Posterior cingulate gyrus (tissue), 11 donors: ENCODE measurements at regions not wholly inside any gene's neighbourhood (a gene's known extent, or its start where the extent isn't known, plus 50 kb on each side); places are given as distances from the start of the nearest gene placed in this dataset.
A peak's percentile ranks its signal among the peaks of the same experiment; 100 is the strongest.

Experiments used
- DNase-seq, 10 donors: peaks; one replicate each; pipeline versions ENCODE4 v3.0.0 to v3.0.0-alpha.2; 2020 to 2021; ENCODE audit warnings: mixed read lengths in 3 of 10
- intact Hi-C: fragments of 100-400 bp; cut with DNase I; formaldehyde crosslinking; loops from one replicate; pipeline ENCODE4 v1.15.1; 2023

DNA sequence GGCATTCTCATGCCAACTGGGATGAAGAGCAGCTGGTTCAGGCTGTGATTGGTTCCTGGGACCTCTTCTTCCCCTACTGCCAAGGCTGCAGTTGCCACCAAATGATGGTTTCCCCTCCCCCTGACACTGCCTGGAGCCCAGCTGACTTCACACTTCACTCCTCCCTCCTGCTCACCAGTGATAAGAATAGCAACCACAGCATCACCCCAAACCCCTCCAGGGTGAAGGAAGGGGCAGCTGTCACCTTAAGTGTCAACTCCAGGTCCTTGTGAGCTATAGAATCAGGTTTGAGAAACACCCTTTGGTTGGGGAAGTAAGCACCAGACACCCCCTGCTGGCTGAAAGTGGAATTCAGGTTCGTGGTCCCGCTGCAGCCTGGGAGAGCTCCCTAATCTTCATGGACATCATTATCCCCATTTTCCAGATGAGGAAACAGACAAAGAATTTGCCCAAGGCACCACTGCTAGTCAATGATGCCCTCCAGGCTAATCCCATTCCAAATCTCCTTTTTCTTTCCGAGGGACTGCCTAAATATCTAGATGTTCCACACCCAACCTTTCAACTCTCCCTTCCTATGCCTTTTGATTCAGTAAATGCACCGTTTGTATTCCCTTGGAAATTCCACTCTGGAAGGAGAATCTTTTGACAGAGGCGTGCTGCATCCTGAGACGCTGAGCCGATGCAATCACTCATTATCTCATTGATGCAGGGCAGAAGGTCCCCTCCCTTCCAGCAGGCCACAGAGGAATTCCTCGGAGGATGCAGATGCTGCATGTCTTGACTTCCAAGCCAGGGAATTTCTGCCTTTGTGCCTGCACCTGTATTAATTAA, 50.6 kb upstream of the UQCRFS1 start:
- intact Hi-C loops: loop anchor here (10.0 kb wide), 1 partner anchor 529 kb away; no protein-coding TSS in a partner anchor
- peak in 6 of 10 donors; percentile 33 to 80 (median 63) for DNase-seq

DNA sequence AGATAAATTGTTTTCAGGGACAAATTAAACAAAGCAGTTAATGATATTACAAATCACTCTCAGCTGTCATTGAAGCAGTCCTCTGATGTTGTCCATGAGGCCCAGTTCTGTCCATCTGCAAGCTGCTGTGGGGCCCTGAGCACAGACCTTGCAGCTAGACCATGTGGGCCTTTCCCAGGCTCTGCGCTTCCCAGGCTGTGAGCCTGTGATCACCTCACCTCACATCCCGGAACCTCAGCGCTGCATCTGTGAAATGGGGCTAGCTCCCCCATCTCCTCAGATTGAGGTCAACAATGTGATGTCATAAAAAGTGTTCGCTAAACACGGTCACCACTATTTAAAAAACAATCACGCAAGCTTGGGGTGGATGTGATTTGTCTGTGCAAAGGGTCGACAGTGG, 51.9 kb upstream of the UQCRFS1 start:
- intact Hi-C loops: loop anchor here (10.0 kb wide), 1 partner anchor 530 kb away; no protein-coding TSS in a partner anchor
- no peak for DNase-seq

DNA sequence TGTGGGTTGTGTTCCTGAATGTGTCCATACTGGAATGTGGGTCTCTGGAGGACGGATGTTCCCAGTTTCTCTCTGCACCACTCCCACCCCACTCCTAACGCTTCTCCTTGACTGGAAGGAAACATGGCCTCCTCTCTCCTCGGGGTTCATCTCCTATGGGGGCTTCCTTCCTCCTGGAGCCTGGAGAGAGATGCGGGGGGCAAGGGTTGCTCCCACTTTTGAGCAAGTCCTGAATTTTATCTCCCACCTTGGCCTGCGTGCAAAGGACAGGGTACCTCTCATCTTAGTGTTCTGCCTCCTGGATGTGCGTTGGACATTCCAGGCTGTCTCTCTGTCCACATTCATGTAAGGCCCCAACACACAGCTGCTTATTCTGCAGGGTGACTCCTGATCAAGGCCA, 52.5 kb upstream of the UQCRFS1 start:
- no peak for DNase-seq
- intact Hi-C loops: loop anchor here (10.0 kb wide), 1 partner anchor 531 kb away; no protein-coding TSS in a partner anchor

DNA sequence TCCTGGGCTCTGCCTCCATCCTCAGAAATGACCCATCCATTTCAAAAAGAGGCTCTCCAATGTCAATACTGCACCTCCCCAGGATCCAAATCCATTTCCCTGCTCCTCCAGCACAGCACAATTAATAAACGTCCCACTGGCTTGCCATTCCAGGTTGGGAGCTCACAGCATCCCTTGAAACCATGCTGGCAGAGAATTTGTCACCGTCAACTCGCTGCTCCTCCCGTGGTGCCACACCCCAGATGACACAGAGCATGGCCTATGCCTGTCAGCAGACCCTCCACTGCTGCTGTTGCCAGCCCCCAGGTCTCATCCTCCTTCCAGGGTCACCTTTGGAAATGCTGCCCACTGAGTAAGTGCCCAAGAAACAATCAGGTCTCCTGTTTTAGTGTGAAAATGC, 53.0 kb upstream of the UQCRFS1 start:
- peak in 1 of 10 donors; percentile 24 for DNase-seq
- intact Hi-C loops: loop anchor here (10.0 kb wide), 1 partner anchor 531 kb away; no protein-coding TSS in a partner anchor

DNA sequence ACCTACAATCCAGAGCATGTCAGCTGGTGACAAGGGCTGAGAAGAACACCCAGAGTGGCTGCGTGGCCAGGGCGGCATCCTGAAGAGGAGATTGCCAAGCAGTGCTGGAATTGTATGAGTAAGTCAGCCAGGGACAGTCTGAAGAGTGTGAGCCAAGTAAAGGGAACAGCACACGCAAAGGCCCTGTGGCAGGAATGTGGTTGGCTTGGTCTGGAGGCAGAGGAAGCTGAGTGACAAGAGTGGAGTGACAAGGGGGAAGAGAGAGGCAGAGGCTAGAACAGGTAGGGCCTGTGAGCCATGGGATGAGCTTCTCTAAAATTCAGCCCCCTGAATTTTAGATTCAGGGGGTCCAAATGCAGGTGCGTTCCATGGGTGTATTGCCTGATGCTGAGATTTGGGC, 53.7 kb upstream of the UQCRFS1 start:
- intact Hi-C loops: loop anchor here (10.0 kb wide), 1 partner anchor 532 kb away; no protein-coding TSS in a partner anchor
- DNase-seq: peak in 1 of 10 donors; percentile 44

DNA sequence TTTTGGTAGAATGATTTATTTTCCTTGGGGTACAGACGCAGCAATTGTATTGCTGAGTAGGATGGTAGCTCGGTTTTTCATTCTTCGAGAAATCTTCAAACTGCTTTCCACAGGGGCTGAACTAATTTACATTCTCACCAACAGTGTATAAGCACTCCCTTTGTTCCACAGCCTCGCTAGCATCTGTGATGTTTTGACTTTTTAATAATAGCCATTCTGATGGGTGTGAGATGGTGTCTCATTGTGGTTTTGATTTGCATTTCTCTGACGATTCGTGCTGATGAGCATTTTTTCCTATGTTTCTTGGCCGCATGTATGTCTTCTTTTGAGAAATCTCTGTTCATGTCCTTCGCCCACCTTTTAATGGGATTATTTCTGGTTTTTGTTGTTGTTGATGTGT, 54.8 kb upstream of the UQCRFS1 start:
- no peak for DNase-seq
- intact Hi-C loops: loop anchor here (10.0 kb wide), 1 partner anchor 533 kb away; no protein-coding TSS in a partner anchor

DNA sequence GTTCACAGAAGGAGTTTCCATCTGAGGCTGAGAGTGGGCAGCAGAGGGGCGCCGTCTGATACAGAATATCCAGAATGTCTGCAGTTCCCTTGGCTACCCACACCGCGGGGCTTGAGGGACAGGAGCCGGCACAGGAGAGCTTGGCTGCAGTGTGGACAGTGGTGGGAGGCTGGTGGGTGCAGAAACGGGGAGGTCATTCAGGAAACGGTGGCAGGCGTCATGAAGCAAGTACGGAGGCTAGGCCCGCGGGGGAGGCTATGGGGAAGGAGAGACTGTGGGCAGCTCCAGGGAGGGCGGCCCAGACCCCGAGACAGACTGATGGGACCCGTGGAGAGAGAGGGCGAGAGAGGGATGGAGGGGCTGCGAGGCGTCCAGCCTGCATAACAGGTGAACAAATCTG, 55.2 kb upstream of the UQCRFS1 start:
- DNase-seq: peak in 2 of 10 donors; percentile 41 to 83
- intact Hi-C loops: loop anchor here (10.0 kb wide), 1 partner anchor 533 kb away; no protein-coding TSS in a partner anchor

DNA sequence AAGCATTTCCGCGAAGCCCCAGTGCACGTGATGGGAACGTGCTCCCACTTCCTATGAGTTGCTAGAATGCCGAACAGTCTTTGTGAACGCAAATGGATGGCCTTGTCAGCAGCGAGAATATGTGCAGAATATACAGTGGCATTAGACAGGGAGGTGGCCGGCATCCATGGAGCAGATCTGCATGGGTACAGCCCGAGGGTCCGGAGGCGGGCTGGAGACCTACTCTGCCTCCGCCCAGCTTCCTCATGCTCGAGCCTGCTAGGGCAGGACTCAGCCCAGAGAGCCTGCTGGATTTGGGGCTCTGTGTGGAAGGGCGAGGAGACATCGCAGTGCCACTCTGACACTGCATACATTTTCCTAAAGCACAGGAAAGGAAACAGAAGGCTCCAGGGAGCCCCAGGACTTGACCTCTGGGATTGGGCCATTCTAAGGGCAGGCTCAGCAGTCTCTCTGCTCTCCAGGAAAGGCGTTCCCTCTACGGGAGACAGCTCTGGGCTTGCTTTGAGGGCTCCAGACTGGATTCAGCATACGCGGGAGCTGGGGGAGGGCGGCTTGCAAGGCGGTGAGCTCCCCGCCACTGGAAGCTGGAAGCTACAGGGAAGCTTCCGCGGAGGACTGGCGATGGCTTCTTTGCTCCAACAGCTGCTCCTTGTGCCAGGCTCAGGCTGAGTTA, 55.9 kb upstream of the UQCRFS1 start:
- intact Hi-C loops: loop anchor here (10.0 kb wide), 1 partner anchor 534 kb away; no protein-coding TSS in a partner anchor
- peak in 4 of 10 donors; percentile 13 to 88 (median 56) for DNase-seq

DNA sequence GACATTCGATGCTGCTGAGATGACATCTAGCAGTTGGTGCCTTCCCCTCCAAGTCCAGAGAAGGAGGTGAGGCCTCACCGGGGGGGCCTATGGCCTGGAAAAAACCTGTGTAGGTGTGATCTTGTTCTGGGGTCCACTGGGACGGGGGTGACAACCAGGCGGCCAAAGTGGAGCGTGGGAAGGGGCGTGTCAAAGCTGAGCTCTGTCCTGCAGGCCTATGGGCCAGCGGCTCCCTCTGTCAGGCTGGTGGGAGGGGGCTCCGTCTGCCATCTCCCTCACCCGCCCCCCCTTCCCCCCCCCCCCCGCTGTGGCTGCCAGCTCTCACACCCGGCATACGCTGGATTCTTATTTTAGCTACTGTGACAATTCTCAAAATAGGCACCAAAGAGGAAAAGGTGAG, 56.7 kb upstream of the UQCRFS1 start:
- intact Hi-C loops: loop anchor here (10.0 kb wide), 1 partner anchor 535 kb away; no protein-coding TSS in a partner anchor
- DNase-seq: no peak

DNA sequence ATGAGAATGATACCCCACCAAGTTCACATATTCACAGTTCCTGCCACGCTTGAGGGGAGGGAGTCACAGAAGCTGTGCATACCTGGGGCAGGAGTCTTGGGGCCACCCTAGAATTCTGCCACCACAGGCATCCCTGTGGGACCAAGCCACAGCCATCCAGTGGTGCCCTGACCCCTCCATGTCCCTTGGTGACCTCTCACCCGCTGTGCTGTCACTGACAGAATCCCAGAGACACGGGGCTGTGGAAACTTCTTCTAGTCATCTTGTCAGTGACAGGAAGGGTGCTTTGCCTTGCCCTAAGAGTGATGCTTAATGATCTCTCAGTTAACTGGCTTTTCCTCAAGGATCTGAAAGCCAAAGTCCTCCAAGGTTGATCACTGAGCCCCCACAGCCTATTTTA, 58.4 kb upstream of the UQCRFS1 start:
- intact Hi-C loops: no loop called here
- peak in 1 of 10 donors; percentile 35 for DNase-seq

DNA sequence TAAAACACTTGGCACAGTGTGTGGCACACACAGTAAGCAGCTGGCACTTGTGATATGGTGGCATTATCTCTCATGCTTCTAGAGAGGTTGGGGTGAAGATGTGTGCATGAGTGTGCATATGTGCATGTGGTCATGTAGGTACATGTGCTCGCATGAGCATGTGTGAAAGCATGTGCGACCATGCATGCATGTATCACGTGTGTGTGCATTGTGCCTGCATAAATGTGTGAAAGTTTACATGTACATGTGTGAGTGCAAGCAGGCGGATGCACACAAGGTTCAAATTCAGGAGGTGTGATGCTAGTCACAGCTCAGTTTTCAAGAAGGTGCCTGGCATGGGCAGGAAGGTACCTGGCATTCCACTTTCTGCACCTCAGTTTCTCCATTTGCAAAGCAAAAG, 59.0 kb upstream of the UQCRFS1 start:
- intact Hi-C loops: no loop called here
- no peak for DNase-seq

DNA sequence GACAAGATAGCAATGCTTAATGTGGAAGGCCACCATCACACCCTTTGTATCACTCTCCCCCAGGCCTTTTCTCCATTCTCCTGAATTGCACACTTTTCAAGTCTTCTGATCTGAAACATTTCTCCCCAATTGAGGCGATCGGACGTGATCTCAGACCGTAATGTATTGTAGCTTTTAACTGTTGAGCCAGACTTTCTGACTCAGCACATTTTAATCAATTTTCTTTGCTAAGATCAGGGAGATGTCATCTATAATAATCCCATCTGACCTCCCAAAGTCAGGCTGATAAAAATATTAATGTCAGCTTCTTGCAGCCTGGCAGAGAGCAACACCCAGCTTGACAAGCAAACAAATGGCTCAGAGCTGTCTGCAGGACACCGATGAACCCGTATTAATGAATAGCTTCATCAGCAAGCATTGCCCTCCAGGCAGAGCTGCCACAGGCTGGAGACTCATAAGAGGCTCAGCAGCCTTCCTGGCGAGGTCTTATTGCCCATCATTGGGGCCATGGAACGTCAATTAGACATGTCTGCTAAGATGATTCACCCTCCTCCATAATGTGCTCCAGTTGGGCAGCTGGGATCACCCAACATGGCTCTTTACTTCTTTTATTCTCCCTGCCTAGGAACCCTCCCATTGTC, 60.2 kb upstream of the UQCRFS1 start:
- DNase-seq: no peak
- intact Hi-C loops: no loop called here

DNA sequence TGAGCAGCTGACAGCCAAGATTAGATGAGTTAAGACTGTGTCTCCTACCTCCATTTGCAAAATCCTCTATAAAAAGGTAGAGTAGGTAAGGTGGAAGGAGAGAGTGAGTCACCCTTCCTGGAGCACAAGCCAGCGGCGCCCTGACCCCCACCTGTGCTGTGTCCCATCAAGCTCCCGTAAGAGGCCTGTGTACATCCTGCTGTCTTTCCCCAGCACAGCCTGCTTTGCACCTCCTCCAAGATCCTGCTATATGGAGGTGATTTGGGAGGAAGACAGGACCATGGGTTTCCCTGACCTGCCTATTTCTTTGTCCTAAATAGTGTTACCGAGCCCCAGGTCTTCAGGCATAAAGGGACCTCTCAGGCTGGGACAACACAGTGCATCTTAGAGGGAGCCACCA, 62.3 kb upstream of the UQCRFS1 start:
- no peak for DNase-seq
- intact Hi-C loops: no loop called here

DNA sequence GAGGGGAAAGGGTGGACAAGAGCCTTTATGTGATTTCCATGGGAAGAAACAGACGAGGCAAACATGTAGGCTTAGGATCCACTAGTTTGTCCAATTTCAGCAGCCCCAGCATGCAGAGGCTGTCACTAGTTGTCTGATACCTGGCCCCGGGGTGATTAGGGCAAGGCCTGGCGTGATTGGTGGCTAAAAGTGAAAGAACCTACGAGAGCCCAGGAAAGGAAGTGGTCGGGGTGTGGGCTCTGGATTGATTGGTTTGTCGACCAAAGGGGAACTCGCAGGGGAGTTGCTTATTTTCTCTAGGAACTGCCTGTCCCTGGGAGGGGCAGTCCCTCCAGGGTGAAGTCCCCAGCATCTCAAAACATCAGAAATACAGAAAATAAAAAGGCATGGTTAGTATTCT, 64.2 kb upstream of the UQCRFS1 start:
- DNase-seq: peak in 1 of 10 donors; percentile 78
- intact Hi-C loops: no loop called here

DNA sequence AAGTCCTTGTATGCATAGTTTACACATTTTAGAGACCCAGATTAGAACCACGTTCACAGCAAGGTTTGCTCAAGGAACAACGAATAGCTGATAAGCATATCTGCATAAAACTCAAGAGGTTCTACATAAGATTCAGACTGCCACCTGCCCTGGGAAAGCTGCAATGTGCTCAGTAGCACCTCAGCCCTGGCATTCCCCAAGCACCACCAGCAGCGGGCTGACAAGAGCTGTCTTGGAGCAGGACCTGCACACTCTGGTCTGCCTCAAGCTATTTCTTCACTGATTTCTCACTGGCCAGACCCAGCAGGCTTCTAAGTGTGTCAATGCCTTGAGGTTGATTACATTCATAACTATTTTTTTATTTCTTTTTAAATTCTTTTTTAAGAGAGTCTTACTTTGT, 65.8 kb upstream of the UQCRFS1 start:
- intact Hi-C loops: no loop called here
- DNase-seq: peak in 1 of 10 donors; percentile 65

DNA sequence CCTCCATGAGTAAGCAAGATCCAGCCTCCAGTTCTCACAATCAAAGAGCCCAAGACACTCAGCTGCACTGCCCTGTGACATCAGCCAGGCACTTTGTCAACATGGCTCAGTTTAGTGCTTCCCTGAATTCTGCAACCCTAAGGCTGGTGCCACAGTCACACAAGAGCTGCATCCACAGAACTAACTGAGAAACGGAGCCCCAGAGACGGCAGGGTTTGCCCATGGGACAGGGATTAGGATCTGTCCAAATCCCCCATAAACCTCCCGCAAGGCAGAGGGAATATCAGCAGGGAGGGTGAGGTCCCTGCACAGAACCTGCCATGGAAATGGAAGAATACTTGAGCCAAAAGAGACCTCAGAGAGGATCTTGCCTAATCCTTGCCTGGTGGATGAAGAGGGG, 70.4 kb upstream of the UQCRFS1 start:
- no peak for DNase-seq
- intact Hi-C loops: no loop called here

DNA sequence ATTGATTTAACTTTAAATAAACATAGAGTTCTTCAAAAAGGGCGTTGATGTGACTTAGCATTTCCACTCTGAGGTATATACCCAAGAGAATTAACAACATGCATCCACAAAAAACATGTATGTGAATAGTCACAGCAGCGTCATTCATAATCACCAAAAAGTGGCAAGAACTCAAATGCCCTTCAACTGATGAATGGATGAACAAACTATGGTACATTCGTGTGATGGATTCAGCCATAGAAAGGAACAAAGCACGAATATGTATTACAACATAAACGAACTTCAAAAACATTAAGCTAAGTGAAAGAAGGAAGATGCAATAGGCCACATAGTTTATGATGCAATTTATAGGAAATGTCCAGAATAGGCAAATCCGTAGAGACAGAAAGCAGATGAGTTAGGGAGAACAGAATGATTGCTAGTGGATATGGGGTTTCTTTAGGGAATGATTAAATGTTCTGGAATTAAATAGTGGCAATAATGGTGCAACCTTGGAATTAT, 72.3 kb upstream of the UQCRFS1 start:
- DNase-seq: no peak
- intact Hi-C loops: no loop called here

DNA sequence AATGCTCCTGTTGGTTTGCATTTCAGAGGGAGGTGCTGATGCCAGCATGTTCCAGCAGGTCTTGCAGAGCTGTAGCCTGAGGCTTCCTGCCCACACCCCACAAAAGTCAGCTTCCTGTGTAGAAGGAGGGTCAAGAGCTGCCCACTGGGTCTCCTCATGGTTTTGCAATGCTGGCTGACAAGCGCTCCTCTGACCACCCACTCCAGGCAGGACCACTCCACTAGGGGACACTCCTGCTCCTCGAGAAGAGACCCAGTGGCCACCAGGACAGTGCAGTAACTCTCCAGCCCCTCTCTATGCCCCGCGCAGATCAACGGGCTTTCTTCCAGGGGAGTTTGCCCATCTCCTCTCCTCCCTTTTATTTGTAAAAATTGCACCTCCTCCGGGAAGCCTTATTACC, 72.9 kb upstream of the UQCRFS1 start:
- intact Hi-C loops: no loop called here

DNA sequence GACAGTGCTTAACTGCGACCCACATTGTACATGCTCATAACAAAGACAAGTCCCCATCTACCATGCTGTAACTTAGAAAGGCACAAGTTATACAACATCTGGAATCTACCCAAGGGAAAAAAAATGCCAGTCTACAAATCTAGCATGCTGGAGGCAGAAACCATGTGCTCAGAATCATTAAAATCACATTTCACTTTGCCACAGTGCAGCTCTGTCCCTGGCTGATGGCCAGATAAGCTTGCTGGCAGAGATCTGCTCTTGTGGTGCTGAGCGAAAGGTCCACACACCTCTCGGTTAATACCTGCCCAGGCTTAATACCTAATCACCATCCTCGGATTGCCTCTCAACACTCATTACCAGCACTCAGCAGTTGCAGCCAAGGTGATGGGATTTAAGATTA, 74.1 kb upstream of the UQCRFS1 start:
- no peak for DNase-seq
- intact Hi-C loops: no loop called here

More for the DNA sequence above, 72.9 kb upstream of the UQCRFS1 start:
- peak in 6 of 10 donors; percentile 46 to 92 (median 50) for DNase-seq

DNA sequence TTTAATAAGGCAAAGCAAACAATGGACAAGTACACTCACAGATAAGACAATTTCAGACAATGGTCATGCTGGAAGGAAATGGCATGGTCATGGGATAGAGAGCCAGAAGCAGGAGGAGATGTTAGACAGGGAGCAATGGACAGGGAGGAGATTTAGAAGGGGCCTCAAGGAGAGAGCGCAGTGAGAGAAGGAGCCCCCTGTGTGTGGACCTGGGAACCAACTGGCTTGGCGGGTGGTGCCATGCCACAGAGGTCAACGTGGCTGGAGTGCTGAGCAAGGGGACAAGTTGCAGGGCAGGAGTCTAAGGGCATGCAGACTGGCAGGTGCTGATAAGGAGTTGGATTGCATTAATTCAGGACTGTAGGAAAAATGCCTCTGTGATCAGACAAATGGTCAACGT, 75.3 kb upstream of the UQCRFS1 start:
- peak in 1 of 10 donors; percentile 5 for DNase-seq
- intact Hi-C loops: no loop called here

DNA sequence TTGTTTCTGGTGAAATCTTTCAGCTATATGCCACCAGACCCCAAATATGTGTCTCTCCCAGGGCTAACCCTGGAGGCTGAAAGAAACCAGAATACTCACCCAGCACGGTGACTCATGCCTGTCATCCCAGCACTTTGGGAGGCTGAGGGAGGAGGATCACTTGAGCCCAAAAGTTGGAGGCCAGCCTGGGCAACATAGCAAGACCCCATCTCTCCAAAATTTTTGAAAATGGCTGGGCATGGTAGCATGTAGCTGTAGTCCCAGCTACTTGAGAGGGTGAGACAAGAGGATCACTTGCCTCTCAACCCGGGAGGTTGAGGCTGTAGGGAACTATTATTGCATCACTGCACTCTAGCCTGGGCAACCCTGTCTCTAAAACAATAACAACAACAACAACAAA, 76.1 kb upstream of the UQCRFS1 start:
- no peak for DNase-seq
- intact Hi-C loops: no loop called here
